ENCODE measurements at regions not wholly inside any gene's neighbourhood (a gene's known extent, or its start where the extent isn't known, plus 50 kb on each side); places are given as distances from the start of the nearest gene placed in this dataset.

- FAIRE-seq: no peak
These were observed 1632.8 kb downstream of the MAT2B start for GRCh38 chr5:165138236-165138635.

GRCh38 chr5:165139262-165139661, 1633.8 kb downstream of the MAT2B start:
- no peak for FAIRE-seq

- no peak for FAIRE-seq
These were observed 1634.3 kb downstream of the MAT2B start for GRCh38 chr5:165139721-165140120.

DNA sequence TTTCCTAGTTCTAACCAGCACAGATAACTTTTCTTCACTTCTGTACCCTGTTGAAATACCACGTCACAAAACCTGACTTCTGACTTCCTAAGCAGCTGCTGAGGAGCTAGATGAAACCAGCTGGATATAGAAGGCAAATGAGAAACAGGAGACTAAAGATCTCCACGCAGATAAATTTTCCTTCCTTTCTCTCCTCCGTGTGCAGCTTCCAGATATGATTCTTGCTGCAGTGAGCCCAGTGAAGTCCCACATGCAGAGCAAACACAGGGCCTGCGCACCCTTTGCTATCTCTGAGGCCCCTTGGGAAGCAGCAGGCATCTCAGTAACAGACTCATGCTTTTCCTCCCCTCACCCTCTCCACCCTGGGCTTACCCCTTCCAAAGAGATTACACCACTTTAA, 1638.3 kb downstream of the MAT2B start:
- FAIRE-seq: no peak

- no peak for FAIRE-seq
These were observed 1644.0 kb downstream of the MAT2B start for GRCh38 chr5:165149431-165149830.

- no peak for FAIRE-seq
These were observed 1646.6 kb downstream of the MAT2B start for GRCh38 chr5:165152058-165152457.

DNA sequence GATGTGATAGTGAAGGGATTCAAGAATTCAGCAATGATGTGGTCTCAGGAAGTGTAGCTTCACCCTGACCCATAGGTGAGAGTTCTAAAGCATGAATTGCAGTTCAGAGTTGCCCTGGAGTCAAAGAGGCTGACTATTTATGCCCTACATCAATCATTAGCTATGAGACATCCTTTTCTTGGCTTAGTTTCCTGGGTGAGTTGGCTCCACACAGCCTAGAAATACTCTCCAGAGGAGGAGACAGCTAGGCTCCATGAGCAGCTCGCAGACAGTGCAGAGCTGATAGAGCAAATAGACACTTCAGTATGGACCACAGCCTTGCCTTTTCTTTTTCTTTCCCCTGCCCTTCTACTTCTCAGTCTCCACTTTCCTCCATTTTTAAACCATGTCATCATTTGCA, 1651.8 kb downstream of the MAT2B start:
- FAIRE-seq: no peak

- FAIRE-seq: no peak
These were observed 1655.8 kb downstream of the MAT2B start for GRCh38 chr5:165161204-165161603.

DNA sequence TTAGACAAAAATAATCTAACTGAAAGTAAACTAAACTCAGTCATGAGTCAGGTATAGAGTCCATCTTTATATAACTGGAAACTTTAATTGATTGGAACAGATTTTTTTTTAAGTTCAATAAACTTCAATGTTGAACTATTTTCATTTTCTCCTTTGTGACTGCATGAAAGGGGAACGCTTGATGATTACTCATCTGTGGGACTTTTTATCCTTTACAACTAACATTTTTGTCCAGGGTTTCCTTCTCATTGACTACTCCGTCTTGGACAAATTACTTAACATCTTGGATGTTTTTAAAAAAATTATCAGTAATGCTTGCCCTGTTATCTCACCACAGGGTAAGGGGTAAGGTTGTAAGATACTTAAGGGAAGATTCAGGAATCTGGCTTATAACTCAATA, 1658.4 kb downstream of the MAT2B start:
- FAIRE-seq: no peak

DNA sequence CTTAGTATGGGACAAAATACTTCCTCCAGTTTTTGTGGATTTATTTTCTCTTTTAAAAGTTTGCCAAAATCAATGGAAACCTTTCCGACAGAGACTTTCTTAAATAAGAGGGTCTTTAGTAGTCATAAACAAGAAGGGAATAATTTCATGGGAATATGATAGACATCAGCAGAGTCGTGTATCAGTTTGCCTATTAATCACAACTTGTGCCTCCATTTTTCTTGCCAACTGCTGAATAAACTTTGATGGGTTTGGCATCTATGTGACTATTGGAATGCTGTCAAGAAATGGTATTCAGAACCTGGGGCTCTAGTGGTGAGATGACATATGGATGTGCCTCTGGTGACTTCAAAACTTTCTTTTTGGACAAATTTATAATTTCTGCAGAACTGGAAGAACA, 1668.2 kb downstream of the MAT2B start:
- no peak for FAIRE-seq

DNA sequence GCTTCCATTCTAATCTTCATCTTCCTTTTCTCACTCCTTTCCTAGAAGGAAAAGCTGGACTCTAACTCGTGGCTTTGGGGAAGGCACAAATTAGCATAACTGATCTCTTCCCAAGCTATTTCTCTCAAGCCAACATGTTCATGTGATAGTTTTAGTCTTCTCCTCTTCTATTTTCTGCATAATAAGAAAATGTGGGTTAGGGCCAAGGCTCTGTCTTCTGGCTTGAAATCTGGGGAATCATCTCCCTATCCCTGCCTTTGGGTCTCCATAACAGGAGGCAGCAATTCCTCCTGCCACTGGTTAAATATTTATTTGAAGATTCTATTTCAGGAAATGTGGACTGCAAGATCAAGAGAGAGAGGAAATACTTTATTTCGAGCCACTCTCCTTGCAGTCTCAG, 1669.6 kb downstream of the MAT2B start:
- FAIRE-seq: no peak

- FAIRE-seq: no peak
These were observed 1678.8 kb downstream of the MAT2B start for GRCh38 chr5:165184183-165184582.

DNA sequence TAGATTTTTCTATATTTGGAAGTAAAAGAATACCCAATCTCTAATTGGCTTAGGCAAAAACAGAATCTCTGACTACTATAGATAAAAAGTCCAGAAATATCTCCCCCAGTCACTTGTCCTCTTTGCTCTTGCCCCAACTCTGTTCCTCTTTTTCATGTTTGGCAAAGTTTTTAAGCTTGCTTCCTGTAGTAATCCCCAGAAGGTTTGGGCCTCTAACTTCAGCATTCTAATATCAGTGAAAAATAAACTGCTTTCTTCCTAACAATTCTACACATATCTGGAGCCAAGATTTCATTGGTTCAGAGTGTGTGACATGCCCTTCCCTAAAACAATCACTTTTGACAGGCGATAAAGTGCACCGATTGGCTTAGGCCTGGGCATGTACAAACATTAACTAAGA, 1680.3 kb downstream of the MAT2B start:
- FAIRE-seq: no peak

DNA sequence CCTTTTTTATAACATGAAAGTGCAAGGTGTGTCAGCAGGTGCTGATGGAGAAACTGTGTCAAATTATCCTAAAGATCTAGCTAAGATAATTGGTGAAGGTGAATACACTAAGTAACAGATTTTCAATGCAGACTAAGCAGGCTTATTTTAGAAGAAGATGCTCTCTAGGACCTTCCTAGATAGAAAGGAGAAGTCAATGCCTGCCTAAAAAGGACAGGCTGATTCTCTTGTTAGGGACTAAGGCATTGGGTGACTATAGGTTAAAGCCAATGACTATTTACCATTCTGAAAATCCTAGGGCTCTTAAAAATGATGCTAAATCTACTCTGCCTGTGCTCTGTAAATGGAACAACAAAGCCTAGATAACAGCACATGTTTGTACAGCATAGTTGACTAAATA, 1682.4 kb downstream of the MAT2B start:
- no peak for FAIRE-seq

- FAIRE-seq: no peak
These were observed 1683.2 kb downstream of the MAT2B start for GRCh38 chr5:165188556-165189175.

GRCh38 chr5:165196961-165197360, 1691.5 kb downstream of the MAT2B start:
- FAIRE-seq: no peak

- no peak for FAIRE-seq
These were observed 1696.0 kb downstream of the MAT2B start for GRCh38 chr5:165201369-165201768.

DNA sequence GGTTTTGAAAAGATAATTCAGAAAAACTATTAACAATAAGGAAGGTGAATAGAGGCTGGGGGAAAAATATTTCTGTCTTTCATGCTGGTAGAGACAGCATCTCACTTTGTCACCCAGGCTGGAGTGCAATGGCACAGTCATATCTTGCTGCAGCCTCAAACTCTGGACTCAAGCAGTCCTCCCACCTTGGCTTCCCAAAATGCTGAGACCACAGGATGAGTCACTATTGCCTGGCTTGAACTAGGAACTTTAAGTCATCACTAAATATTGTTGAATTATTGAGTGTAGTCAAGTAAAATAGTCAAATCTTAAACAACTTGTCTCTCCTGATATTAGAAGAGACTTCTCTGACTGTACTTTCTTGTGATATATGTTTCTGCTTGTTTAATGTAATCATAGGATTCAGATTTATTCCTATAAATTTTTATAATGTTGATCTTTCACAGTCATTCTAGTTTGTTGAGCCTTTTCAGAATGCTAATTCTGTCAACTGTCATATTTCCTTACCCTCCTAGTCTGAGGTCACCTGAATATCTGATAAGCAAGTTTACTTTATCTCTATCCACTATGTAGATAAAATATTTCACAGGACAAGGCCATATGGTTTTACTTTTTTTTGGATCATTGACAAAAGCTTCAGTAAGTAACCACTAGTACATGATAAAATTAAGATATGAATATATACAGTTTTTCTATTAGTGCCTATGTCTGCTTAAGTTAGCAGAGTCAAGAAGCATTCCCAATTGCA, 1696.5 kb downstream of the MAT2B start:
- no peak for FAIRE-seq

- no peak for FAIRE-seq
These were observed 1697.1 kb downstream of the MAT2B start for GRCh38 chr5:165202519-165202910.

- peak; percentile 82 for FAIRE-seq
These were observed 1703.8 kb downstream of the MAT2B start for GRCh38 chr5:165209101-165209727.

DNA sequence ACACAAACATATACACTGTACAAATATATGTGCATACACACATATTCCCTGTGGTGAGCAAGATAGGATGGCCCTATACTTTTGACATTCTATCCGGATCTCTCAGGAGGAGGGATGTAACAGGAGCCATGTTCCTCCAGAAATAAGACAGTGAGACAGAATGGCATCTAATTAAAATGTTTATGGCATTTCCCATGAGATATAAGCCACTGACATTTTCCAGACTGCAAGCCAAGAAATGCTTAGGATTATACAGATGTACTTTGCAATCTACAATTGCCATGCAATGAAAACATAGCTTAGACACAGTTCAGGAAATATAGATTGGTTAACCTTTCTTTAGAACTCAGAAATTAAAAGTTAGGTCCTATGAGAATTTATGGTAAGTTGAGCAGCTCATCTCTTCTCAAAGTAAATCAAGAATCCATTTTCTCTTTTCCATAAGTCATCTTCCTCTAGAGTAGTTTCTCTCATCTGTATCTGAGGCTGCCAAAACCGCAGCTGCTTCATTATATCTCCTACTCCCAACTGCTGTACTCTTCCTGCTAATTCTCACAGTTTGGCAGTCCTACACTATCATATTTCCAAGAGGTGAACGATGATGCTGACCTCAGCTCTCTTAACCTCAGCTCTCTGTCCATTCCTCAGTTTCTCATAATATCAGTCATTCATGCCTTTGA, 1719.1 kb downstream of the MAT2B start:
- no peak for FAIRE-seq

DNA sequence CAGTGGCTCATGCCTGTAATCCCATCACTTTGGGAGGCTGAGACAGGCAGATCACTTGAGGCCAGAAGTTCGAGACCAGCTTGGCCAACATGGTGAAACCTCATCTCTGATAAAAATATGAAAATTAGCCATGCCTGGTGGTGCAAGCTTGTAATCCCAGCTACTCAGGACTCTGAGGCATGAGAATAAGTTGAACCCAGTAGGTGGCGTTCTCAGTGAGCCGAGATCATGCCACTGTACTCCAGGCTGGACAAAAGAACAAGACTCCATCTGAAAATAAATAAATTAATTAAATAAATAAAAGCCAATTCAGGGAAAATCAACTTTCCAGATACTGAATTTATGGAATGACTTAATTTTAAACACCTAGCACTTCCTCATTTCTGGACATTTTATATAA, 1722.1 kb downstream of the MAT2B start:
- FAIRE-seq: no peak

DNA sequence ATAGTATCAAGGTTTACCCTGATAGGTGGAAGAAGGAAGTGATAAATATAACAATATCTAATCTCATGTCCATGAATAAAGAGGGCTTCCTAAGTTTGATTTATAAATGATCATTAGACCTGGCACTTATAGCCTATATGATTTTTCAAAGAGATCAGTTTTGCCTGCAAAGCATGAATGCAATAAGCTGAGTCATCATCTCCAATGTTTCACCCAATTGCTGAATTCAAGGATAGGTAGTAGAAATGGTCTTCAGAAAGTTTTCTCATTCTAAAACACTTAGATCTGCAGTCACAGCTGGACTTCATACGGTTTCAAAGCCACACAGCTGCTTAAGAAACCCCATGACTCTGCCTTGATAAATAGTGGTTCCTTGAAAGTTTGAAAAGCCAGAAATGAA, 1722.8 kb downstream of the MAT2B start:
- no peak for FAIRE-seq
